Esophagus squamous epithelium (tissue), 5 donors: ENCODE measurements at regions not wholly inside any gene's neighbourhood (a gene's known extent, or its start where the extent isn't known, plus 50 kb on each side); places are given as distances from the start of the nearest gene placed in this dataset.

Source experiments
- DNase-seq: peaks from one replicate; lab custom pipeline; 2025; lab: John Stamatoyannopoulos, UW
- H3K27ac ChIP-seq, 4 donors: fragments of 200-600 bp; sonication (generic); one replicate each; pipeline ENCODE4 v1.5.1; 2016 to 2019; ENCODE audit warnings: mild to moderate bottlenecking in 1 of 4
- H3K27me3 ChIP-seq, 4 donors: fragments of 200-600 bp; sonication (generic); 1 replicate in 3 of 4; 2 replicates in 1 of 4; pipeline versions ENCODE4 v1.5.1 to v1.6.0; 2017 to 2021; ENCODE audit warnings: antibody characterized with exemption in 1 of 4
- H3K36me3 ChIP-seq, 3 donors: fragments of 200-600 bp; sonication (generic); one replicate each; pipeline ENCODE4 v1.5.1; 2016 to 2019
- H3K4me1 ChIP-seq, 3 donors: fragments of 200-600 bp; sonication (generic); one replicate each; pipeline ENCODE4 v1.5.1; 2017 to 2019
- H3K4me3 ChIP-seq, 4 donors: fragments of 200-600 bp; sonication (generic); 1 replicate in 3 of 4; 2 replicates in 1 of 4; pipeline ENCODE4 v1.5.1; 2016 to 2019; ENCODE audit warnings: mild to moderate bottlenecking in 2 of 4, moderate library complexity in 1 of 4
- H3K9me3 ChIP-seq, 3 donors: fragments of 200-600 bp; sonication (generic); one replicate each; pipeline ENCODE4 v1.5.1; 2016 to 2019
- CTCF ChIP-seq, 6 experiments: fragments of 450-650 bp in 4 of 6; fragments of 200-600 bp in 2 of 6; sonication (generic) in 2 of 6; IDR thresholded peaks; one replicate each; pipeline ENCODE4 v1.5.1; 2016 to 2019; ENCODE audit warnings: antibody characterized with exemption in 6 of 6, mild to moderate bottlenecking in 4 of 6, moderate library complexity in 4 of 6
- POLR2A ChIP-seq, 4 donors: fragments of 450-650 bp; IDR thresholded peaks; one replicate each; pipeline ENCODE4 v1.6.1; 2017; ENCODE audit warnings: antibody characterized with exemption in 4 of 4, mild to moderate bottlenecking in 4 of 4, moderate library complexity in 3 of 4
- WGBS, 2 donors: methylation state at CpG; one replicate each; pipeline ENCODE4 v1.1.5; 2018; 5-methylcytosine and 5-hydroxymethylcytosine counted together
- intact Hi-C: fragments of 100-400 bp; cut with DNase I; formaldehyde crosslinking; loops from one replicate; pipeline ENCODE4 v1.15.0; 2022
- donor health status: DM: yes; HTN: yes; CAD: no.

DNA sequence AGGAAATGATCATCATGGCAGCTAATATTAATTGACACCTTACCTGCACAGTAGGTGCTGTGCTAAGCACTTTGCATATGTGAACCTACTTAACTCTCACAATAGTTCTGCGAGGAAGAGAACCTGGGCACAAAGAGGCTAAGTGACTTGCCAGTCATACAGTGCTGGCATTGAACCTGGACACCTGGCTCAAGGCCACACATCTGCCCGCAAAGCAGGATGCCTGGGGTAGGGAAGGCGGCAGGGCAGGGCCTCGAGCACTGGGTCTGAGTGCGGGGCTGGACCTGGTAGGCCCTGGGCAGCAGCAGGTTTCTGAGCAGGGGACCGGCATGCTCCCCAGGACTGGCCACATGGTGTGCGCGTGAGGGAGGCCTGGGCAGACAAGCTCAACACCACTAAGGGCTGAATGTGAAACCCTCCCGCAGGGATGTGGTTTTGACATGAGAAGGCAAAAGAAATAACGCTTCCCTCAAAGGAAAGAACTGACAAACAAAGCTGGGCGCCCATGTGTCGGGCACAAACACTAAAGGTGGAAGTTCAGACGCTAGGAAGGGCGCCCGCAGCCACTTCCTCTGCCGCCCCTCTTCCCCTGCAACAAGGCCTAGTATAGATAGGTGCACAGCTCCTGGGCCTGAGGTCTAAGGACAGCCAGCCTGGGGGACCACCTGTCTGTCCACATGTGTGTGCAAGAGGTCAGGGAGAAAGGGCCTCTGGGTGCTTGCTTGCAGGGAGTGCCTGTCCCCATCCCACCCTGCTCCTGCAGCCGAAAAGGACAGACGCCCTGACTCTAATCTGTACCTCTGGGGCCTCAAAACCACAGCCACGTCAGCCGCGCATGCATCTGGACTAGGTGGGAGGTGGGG, 92.5 kb downstream of the ZFP36L2 start:
- no peaks in the 10 kb centered on the region for H3K9me3 ChIP-seq
- 46 to 65% methylated on average over 11 to 15 of the region's 21 CpGs for WGBS, 2 donors
- H3K4me1 ChIP-seq, result peaks cover 55 to 100% (median 70%) of the 10 kb centered on the region in 3 donors
- no peaks in the 10 kb centered on the region for H3K36me3 ChIP-seq
- no peaks in the 10 kb centered on the region for H3K27me3 ChIP-seq
- TF ChIP-seq CTCF (IDR thresholded peaks at IDR 0.05) (no peak), POLR2A (IDR thresholded peaks at IDR 0.05) (peak in 1 of 4 donors; percentile 24)
- DNase-seq, result peak; percentile 50
- intact Hi-C loops, result loop anchor here (5.0 kb wide), 1 partner anchor 88 kb away; no protein-coding TSS in a partner anchor
- H3K27ac ChIP-seq, result peak overlapping the region; percentile 76 to 90 (median 83)
- no peak overlapping the region for H3K4me3 ChIP-seq

DNA sequence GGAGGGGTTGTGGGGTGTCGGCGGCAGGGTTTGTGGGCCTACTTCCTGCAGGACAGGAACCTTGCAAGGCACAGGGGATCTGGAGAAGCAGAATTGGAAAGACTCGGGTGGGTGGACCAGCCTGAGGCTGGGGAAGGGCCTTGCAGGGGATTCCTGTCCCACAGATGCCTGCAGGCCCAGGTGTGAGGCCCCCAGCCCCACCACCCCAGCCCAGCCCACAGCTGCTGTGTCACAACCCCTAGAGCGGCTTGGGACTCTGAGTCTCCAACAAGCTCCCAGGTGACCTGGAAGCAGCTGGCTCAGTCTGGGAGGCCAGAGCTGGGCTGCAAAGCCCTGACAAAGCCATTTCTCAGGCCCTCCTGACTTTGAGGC, 93.1 kb downstream of the ZFP36L2 start:
- no peaks in the 10 kb centered on the region for H3K27me3 ChIP-seq
- no peak overlapping the region for H3K4me3 ChIP-seq
- whole genome bisulfite sequencing, 2 donors, result 67 to 70% methylated on average over 3 of the region's 4 CpGs
- H3K36me3 ChIP-seq, result no peaks in the 10 kb centered on the region
- no peak for DNase-seq
- no peak for TF ChIP-seq POLR2A (IDR thresholded peaks at IDR 0.05)
- no peak for TF ChIP-seq CTCF (IDR thresholded peaks at IDR 0.05)
- H3K27ac ChIP-seq, result peak overlapping the region; percentile 76 to 90 (median 83)
- intact Hi-C loops, result loop anchor here (5.0 kb wide), 1 partner anchor 89 kb away; no protein-coding TSS in a partner anchor
- no peaks in the 10 kb centered on the region for H3K9me3 ChIP-seq
- H3K4me1 ChIP-seq, result peaks cover 54 to 100% (median 70%) of the 10 kb centered on the region in 3 donors

DNA sequence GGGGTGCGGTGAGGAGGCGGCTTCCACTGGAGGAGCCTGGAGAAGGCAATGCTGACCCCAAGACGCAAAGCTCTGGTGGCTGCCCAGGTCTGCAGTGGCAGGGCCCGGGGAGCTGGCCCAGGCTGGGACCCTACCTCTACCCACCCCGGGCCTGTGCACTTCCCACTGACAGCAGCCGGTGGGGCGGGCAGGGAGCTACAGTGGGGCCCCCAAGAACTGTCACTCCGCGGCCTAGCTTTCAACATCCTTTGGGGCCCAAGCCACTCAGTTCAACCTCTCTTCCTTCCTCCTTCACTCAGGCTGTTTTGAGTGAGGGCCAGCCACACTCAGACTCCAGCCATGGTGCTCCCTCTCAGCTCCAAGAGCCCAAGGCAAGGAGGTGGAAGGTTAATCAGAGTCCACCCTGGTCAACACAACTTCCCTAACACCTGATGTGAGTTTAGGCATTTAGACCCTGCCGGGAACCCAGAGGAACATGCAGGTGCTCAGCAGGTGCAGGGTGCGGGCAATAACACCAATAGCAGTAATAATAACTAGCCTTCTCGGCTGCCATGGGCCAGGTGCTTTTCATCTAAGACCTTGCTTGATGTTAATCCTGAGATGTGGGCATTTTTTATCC, 93.6 kb downstream of the ZFP36L2 start:
- Histone ChIP-seq H3K4me3 (no peak overlapping the region), H3K36me3 (no peaks in the 10 kb centered on the region), H3K27ac (peak overlapping the region; percentile 76 to 90 (median 83)), H3K9me3 (no peaks in the 10 kb centered on the region), H3K4me1 (peaks cover 49 to 100% (median 65%) of the 10 kb centered on the region in 3 donors), H3K27me3 (no peaks in the 10 kb centered on the region)
- 84 to 93% methylated on average over 2 to 7 of the region's 12 CpGs for WGBS, 2 donors
- intact Hi-C loops, result loop anchor here (5.0 kb wide), 1 partner anchor 90 kb away; no protein-coding TSS in a partner anchor
- TF ChIP-seq POLR2A (IDR thresholded peaks at IDR 0.05) (no peak), CTCF (IDR thresholded peaks at IDR 0.05) (no peak)
- no peak for DNase-seq

DNA sequence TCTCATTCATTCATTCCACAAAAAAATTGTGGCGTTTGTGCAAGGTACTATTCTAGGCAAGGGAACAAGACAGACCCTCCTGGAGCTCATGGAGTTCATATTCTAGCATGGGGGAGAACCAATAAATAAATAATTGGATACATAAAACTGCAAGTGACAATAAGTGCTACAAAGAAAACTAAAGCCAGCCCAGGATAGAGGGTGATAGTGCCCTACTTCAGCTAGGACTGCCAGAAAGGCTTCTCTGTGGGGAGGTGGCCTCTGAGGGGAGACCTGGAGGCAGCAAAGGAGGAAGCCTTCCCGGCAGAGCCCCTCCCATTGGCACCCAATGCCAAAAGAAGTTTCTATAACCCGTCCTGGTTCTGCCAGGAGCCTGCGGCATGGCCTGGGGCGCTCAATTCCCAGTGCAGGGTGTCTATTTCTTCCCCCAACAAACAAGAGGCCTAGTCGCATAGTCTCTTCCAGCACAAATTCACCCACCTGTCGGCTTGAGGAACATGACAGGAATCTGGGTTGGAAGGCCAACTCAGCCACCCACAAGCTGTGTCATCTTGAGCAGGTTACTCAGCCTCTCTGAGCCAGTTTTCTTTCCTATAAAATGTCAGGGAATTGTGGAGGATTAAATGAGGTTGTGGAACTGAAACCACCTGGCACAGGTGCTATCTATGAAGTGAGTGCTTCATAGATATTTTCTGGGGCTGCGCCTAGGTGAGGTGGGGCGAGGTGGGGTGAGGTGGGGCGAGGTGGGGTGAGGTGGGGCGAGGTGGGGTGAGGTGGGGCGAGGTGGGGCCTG, 94.3 kb downstream of the ZFP36L2 start:
- no peak overlapping the region for H3K4me3 ChIP-seq
- no peak for DNase-seq
- intact Hi-C loops, result loop anchor here (5.0 kb wide), 1 partner anchor 90 kb away; no protein-coding TSS in a partner anchor
- no peaks in the 10 kb centered on the region for H3K27me3 ChIP-seq
- no peaks in the 10 kb centered on the region for H3K9me3 ChIP-seq
- no peaks in the 10 kb centered on the region for H3K36me3 ChIP-seq
- H3K4me1 ChIP-seq, result peaks cover 44 to 100% (median 58%) of the 10 kb centered on the region in 3 donors
- TF ChIP-seq CTCF (IDR thresholded peaks at IDR 0.05) (no peak), POLR2A (IDR thresholded peaks at IDR 0.05) (no peak)
- 33 to 55% methylated on average over 5 to 7 of the region's 12 CpGs for WGBS, 2 donors
- peak overlapping the region; percentile 76 to 90 (median 83) for H3K27ac ChIP-seq
